Dermis blood vessel endothelial cell (primary cell): ENCODE measurements at regions not wholly inside any gene's neighbourhood (a gene's known extent, or its start where the extent isn't known, plus 50 kb on each side); places are given as distances from the start of the nearest gene placed in this dataset.

Source experiments
- DNase-seq: peaks from one replicate; pipeline ENCODE4 v3.0.0; 2010

- DNase-seq = no peak
These were observed 479.6 kb upstream of the TENM4 start for GRCh38 chr11:79920480-79920879.

GRCh38 chr11:79919350-79919749 lies 478.5 kb upstream of the TENM4 start:
- no peak for DNase-seq

- no peak for DNase-seq
These were observed 478.0 kb upstream of the TENM4 start for GRCh38 chr11:79918846-79919245.

GRCh38 chr11:79906164-79906563 lies 465.3 kb upstream of the TENM4 start:
- DNase-seq = no peak

- no peak for DNase-seq
These were observed 461.7 kb upstream of the TENM4 start for GRCh38 chr11:79902493-79902892.

- no peak for DNase-seq
These were observed 457.1 kb upstream of the TENM4 start for GRCh38 chr11:79897896-79898295.

- no peak for DNase-seq
These were observed 455.4 kb upstream of the TENM4 start for GRCh38 chr11:79896258-79896657.

GRCh38 chr11:79894111-79894510 lies 453.3 kb upstream of the TENM4 start:
- no peak for DNase-seq

GRCh38 chr11:79890272-79890671 lies 449.4 kb upstream of the TENM4 start:
- DNase-seq = no peak

GRCh38 chr11:79864882-79865281 lies 424.1 kb upstream of the TENM4 start:
- no peak for DNase-seq

- no peak for DNase-seq
These were observed 419.5 kb upstream of the TENM4 start for GRCh38 chr11:79860336-79860735.

GRCh38 chr11:79857377-79858214 lies 416.8 kb upstream of the TENM4 start:
- no peak for DNase-seq

GRCh38 chr11:79852176-79852575 lies 411.3 kb upstream of the TENM4 start:
- no peak for DNase-seq

GRCh38 chr11:79845002-79845709 lies 404.3 kb upstream of the TENM4 start:
- DNase-seq = no peak

GRCh38 chr11:79834015-79834414 lies 393.2 kb upstream of the TENM4 start:
- no peak for DNase-seq

GRCh38 chr11:79830446-79830845 lies 389.6 kb upstream of the TENM4 start:
- no peak for DNase-seq

GRCh38 chr11:79829891-79830290 lies 389.1 kb upstream of the TENM4 start:
- DNase-seq = no peak

GRCh38 chr11:79822766-79823165 lies 381.9 kb upstream of the TENM4 start:
- DNase-seq = no peak

- DNase-seq = no peak
These were observed 372.7 kb upstream of the TENM4 start for GRCh38 chr11:79813551-79813950.

- DNase-seq = no peak
These were observed 368.7 kb upstream of the TENM4 start for GRCh38 chr11:79809487-79809886.

- no peak for DNase-seq
These were observed 366.7 kb upstream of the TENM4 start for GRCh38 chr11:79807506-79807905.

- DNase-seq = no peak
These were observed 355.9 kb upstream of the TENM4 start for GRCh38 chr11:79796704-79797103.

- DNase-seq = no peak
These were observed 353.9 kb upstream of the TENM4 start for GRCh38 chr11:79794484-79795393.
